ENCODE measurements at regions not wholly inside any gene's neighbourhood (a gene's known extent, or its start where the extent isn't known, plus 50 kb on each side); places are given as distances from the start of the nearest gene placed in this dataset.

DNA sequence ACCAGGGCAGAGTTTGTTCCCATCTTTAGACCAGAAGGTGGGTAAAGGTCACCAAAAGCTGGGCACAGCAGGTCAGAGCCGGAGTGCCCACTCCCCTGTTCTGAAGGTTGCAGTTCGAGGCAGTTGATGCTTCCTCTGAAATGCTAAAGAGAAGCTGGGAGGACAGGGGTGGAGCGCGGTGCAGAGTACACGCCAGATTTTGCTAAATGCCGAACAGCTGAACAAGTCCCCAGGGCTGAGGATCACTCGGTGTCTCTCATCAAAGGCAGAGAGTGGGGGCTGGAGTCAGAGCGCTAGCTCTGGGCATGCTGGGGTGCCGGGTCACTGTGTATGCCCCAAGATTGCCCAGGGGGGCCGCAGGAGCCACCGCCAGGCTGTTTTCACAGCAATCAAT lies 197.0 kb downstream of the BCOR start:
- no peak for DNase-seq

GRCh38 chrX:39903343-39903742 lies 194.4 kb downstream of the BCOR start:
- no peak for DNase-seq

DNA sequence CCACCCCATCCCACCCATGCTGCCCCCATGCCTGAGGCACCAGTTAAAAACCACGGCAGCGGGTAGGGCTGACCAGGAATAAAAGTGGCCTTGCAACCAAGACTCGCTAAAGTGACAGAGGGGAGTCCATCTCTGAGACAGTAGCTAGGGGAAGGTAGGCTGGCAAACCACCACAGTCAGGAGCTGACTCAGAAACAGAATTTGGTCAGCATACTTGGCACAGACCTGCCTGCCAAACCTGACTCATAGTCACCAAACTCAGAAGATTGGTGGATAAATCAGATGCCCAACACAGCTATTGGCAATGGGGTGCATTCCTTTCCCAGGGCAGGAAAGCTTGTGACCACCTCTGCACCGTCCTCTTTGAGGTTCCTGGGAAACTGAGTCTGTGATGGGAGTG lies 193.8 kb downstream of the BCOR start:
- DNase-seq = no peak

DNA sequence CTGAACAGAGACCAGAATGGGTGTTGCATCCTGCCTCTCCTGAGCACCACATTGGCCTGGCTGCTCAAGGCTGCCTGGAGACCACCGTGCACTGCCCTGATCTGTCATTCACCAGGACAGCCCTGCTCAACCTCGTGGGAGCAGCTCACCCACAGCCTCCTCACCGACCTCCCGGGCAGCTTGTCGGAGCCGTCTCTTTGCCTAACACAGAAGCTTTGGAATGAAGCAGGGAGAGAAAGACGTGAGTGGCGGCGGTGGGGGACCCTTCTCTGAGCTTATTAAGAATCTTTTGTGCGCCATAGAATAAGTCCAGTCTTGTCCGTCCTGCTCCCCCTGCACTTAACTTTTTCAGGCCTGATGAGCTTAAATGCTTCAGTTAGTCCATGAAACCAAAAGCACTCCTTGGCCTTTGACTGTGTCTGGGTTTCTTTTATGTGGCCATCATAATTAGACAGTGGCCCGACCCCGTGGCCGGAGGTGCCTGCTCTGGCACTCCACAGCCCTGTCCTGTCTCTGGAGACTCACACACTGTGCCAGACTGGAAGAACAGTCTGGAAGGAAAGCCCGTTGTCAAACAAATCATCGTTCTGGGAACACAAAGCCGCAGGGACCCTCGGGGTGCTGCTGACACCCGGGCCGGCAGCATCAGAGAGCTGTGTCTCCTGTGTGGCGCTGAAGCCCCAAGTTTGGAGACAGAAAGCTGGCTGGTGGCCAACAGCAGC lies 192.8 kb downstream of the BCOR start:
- DNase-seq = no peak

DNA sequence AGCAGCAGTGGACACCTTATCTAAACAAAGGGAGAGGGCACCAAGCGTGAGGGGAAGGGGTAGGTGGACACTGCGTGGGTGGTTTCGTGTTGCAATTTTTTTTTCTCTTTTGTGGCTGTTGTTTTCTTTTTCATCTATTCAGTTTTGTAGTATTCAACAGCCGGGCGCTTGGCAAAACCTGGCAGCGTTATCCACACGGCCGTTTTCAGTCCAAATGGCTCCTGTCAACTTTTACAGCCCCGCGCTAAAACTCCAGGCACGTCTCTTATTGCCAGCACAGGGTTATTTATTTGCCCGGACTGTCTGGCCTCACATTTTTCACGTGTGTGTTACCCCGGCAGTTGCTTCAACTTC lies 192.2 kb downstream of the BCOR start:
- peak in 7 of 51 donors; percentile 0 to 20 (median 4) for DNase-seq

GRCh38 chrX:39905946-39906345 lies 191.8 kb downstream of the BCOR start:
- DNase-seq = no peak

- DNase-seq = peak in 36 of 51 donors; percentile 1 to 59 (median 20)
These were observed 189.6 kb downstream of the BCOR start for GRCh38 chrX:39907964-39908661.

- DNase-seq = no peak
These were observed 187.8 kb downstream of the BCOR start for GRCh38 chrX:39909996-39910395.

GRCh38 chrX:39910651-39911050 lies 187.1 kb downstream of the BCOR start:
- peak in 39 of 51 donors; percentile 1 to 78 (median 29) for DNase-seq

DNA sequence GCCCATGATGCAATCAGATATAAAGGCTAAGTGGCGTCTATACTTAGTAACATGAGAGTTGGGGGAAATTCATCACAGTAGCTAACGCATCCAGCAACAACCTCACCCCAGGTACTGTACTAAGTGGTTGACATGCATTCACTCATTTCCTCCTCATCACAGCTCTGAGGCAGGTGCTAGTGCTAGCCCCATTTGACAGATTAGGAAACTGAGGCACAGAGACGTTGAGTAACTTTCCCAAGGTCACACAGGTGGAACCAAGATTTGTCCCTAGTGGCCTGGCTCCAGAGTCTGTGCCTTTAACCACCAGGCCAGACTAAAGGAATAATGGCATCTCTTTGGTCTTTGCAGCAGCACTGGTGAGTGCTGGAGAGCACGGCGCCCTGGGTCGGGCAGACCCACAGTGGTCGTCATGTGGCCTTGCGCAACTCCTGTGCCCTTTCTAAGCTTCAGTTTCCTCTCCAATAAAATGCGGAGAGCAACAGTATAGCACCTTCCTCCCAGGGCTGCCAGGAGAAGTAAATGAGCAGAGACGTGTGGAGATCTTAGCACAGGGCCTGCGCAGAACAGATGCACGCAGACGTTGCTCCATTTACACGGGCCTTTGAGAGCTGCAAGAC lies 186.4 kb downstream of the BCOR start:
- no peak for DNase-seq

DNA sequence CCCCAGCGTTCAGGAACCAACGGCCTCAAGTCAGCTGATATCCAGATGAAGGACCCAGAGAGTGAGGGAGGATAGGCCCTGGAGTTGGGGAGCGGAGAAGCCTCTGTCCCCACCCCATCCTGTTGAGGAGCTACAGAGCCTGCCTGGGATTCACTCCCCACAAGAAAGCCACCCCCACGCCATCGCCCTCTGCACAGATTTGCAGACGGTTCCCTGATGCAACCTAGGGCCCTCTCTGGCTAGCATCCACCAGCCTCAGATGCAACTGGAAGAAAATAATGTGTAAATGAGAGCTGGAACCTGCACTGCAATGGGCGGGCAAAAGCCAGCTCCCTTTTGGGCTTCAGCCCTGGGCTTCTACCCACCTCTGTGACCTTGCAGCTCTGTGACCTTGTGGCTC lies 185.6 kb downstream of the BCOR start:
- DNase-seq = no peak

- no peak for DNase-seq
These were observed 182.7 kb downstream of the BCOR start for GRCh38 chrX:39915081-39915480.

DNA sequence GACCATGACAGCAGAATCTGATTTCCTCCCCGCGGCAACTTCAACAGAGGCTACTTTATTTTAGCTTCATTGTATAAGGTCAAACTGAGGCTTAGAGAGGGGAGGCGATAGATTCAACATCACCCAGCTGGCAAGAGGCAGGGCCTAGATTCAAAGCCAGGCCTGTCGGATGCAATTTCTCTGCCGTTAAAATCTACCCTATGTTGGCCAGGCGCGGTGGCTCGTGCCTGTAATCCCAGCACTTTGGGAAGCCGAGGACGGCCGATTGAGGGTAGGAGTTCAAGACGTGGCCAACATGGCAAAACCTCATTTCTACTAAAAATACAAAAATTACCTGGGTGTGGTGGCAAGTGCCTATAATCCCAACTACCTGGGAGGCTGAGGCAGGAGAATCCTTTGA lies 182.2 kb downstream of the BCOR start:
- DNase-seq = no peak

DNA sequence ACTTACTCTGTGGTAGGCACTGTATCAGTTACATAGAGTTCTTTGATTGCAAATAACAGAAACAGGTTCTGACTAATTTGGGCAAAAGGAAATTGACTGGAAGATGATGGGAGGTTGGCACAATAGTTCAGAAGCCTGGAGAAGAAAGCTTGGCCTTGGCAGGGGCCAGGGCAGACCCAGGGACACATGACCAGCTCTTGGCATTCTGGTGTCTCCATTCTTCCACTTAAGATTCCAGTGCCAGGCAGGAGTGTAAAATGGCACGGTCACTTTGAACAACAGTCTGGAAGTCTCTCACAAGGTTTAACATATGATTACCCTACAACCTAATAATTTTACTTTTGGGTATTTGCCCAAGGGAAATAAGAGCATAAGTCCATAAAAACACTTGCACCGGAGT lies 175.9 kb downstream of the BCOR start:
- peak in 2 of 51 donors; percentile 0 for DNase-seq

DNA sequence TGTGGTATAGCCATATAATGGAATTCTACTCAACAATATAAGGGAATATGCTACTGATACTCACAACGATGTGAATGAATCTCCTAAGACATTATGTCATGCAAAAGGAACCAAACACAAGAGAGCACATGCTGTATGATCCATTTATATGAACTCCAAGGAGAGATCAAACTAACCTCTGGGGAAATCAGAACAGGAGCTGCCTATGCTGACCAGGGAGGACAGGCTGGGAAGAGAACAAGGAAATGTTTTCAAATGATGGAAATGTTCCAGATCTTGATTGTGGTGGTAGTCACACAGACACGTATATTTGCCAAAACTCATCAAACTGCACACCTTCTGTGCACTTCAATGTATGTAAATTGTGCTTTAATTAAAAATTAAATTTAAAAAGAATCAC lies 175.3 kb downstream of the BCOR start:
- no peak for DNase-seq

- no peak for DNase-seq
These were observed 174.8 kb downstream of the BCOR start for GRCh38 chrX:39922926-39923325.

- no peak for DNase-seq
These were observed 170.4 kb downstream of the BCOR start for GRCh38 chrX:39927380-39927779.

- no peak for DNase-seq
These were observed 168.9 kb downstream of the BCOR start for GRCh38 chrX:39928704-39929378.

GRCh38 chrX:39929379-39930025 lies 168.3 kb downstream of the BCOR start:
- DNase-seq = no peak

GRCh38 chrX:39930786-39931528 lies 166.8 kb downstream of the BCOR start:
- no peak for DNase-seq
